ENCODE measurements at regions not wholly inside any gene's neighbourhood (a gene's known extent, or its start where the extent isn't known, plus 50 kb on each side); places are given as distances from the start of the nearest gene placed in this dataset.

DNA sequence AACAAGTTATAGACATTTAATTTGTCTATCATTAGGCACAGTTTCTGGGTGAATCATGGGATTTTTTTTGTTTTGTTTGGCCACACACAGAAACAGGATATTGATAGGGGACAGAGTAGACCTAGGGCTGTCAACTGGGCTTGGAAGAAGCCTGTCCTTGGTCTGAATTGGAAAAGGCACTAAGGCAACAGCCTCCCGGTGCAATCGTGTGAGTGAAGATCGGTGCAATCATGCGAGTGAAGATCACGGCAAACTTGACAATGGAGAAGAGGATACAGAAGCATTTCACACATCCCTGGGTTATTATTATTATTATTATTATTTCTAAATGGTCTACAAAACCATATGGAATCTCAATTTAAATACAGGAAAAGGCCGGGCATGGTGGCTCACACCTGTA lies 94.5 kb downstream of the ACKR3 start:
- H3K23ac ChIP-seq (ENCODE audit: insufficient read length), result no peak overlapping the region
- H2BK15ac ChIP-seq (ENCODE audit: low read length), result no peak overlapping the region
- ChIA-PET POLR2A (ENCODE audit: partially characterized antibody) (no interaction called here), CTCF (ENCODE audit: partially characterized antibody) (no interaction called here)
- WGBS, 2 experiments (ENCODE audit: extremely low coverage in 1 of 2, insufficient coverage in 1 of 2, insufficient read length in 1 of 2, insufficient replicate concordance in 2 of 2, low coverage in 1 of 2, low lambda C conversion rate in 2 of 2, missing lambda C conversion rate in 1 of 2), result 94% methylated on average over 6 of the region's 6 CpGs; no CpG with 5 or more reads in 1 of the 2 experiments
- no peaks in the 10 kb centered on the region for H3K79me2 ChIP-seq (ENCODE audit: control insufficient read depth in 1 of 2, insufficient read depth in 2 of 2, low read length in 2 of 2)
- DNase-seq (ENCODE audit: low read depth in 1 of 2, low spot score in 2 of 2) (no peak), FAIRE-seq (no peak)
- no peak overlapping the region for H2BK12ac ChIP-seq (ENCODE audit: low read depth, low read length)
- H3K79me1 ChIP-seq (ENCODE audit: low read depth, low read length), result no peaks in the 10 kb centered on the region
- H2AK5ac ChIP-seq (ENCODE audit: low read depth, low read length), result no peak overlapping the region
- no peak overlapping the region for H4K91ac ChIP-seq (replicated peaks; ENCODE audit: insufficient read length, low read length)
- no peak overlapping the region for H3K4ac ChIP-seq (replicated peaks; ENCODE audit: insufficient read length, low read depth, low read length)
- no peak overlapping the region for H2AFZ ChIP-seq (ENCODE audit: low read length)
- no peaks in the 10 kb centered on the region for H3K23me2 ChIP-seq (ENCODE audit: low read depth, low read length)
- no peak overlapping the region for H4K8ac ChIP-seq (ENCODE audit: extremely low read depth, insufficient read depth, low read length)
- H3K27ac ChIP-seq (ENCODE audit: low read depth, low read length), result no peak overlapping the region
- H3K4me3 ChIP-seq (ENCODE audit: extremely low read depth in 1 of 4, insufficient read depth in 2 of 4, low read depth in 3 of 4, low read length in 4 of 4), result no peak overlapping the region
- H4K20me1 ChIP-seq (replicated peaks in 1 of 2; ENCODE audit: control insufficient read depth in 1 of 2, insufficient read depth in 2 of 2, low read length in 2 of 2), result no peaks in the 10 kb centered on the region
- no peak overlapping the region for H3K14ac ChIP-seq (ENCODE audit: insufficient read length)
- H3K18ac ChIP-seq (ENCODE audit: extremely low read depth, low read length), result no peak overlapping the region
- no peak overlapping the region for H3K9ac ChIP-seq (replicated peaks in 1 of 4; ENCODE audit: extremely low read depth in 1 of 4, low read depth in 3 of 4, low read length in 3 of 4)
- no peak overlapping the region for H2BK120ac ChIP-seq (replicated peaks; ENCODE audit: low read depth, low read length)
- H2BK20ac ChIP-seq (ENCODE audit: low read length), result no peak overlapping the region
- H3K27me3 ChIP-seq (replicated peaks in 1 of 4; ENCODE audit: control insufficient read depth in 3 of 4, extremely low read depth in 1 of 4, insufficient read depth in 3 of 4, low read length in 3 of 4), result no peaks in the 10 kb centered on the region
- H3K9me3 ChIP-seq (ENCODE audit: insufficient read depth in 2 of 2, low read depth in 1 of 2, low read length in 1 of 2), result peaks cover 7 to 8% of the 10 kb centered on the region in 2 experiments; a peak in 2 of 4 replicates
- H3K56ac ChIP-seq (replicated peaks; ENCODE audit: insufficient read length, low read depth, low read length), result no peak overlapping the region
- no peak overlapping the region for H2BK5ac ChIP-seq (ENCODE audit: low read depth, low read length)
- no peak overlapping the region for H4K5ac ChIP-seq (ENCODE audit: insufficient read length, low read depth, low read length)
- no peak overlapping the region for H3K4me2 ChIP-seq (ENCODE audit: insufficient read depth in 1 of 2, low read depth in 2 of 2, low read length in 2 of 2)
- peaks cover 6 to 11% (median 10%) of the 10 kb centered on the region in 4 experiments; a peak in 6 of 7 replicates for H3K4me1 ChIP-seq (replicated peaks in 1 of 4; ENCODE audit: control insufficient read depth in 3 of 4, insufficient read depth in 4 of 4, low read length in 3 of 4)
- no peaks in the 10 kb centered on the region for H3K36me3 ChIP-seq (ENCODE audit: control insufficient read depth in 2 of 4, insufficient read depth in 4 of 4, low read length in 3 of 4)
- TF ChIP-seq SRF (IDR thresholded peaks at IDR 0.05; ENCODE audit: low read depth, low read length), result no peak
- TF ChIP-seq, protein P1, sequence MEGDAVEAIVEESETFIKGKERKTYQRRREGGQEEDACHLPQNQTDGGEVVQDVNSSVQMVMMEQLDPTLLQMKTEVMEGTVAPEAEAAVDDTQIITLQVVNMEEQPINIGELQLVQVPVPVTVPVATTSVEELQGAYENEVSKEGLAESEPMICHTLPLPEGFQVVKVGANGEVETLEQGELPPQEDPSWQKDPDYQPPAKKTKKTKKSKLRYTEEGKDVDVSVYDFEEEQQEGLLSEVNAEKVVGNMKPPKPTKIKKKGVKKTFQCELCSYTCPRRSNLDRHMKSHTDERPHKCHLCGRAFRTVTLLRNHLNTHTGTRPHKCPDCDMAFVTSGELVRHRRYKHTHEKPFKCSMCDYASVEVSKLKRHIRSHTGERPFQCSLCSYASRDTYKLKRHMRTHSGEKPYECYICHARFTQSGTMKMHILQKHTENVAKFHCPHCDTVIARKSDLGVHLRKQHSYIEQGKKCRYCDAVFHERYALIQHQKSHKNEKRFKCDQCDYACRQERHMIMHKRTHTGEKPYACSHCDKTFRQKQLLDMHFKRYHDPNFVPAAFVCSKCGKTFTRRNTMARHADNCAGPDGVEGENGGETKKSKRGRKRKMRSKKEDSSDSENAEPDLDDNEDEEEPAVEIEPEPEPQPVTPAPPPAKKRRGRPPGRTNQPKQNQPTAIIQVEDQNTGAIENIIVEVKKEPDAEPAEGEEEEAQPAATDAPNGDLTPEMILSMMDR (IDR thresholded peaks at IDR 0.05; ENCODE audit: control extremely low read depth in 1 of 3, insufficient read depth in 1 of 3, low read depth in 1 of 3, low read length in 3 of 3), result no peak
- TF ChIP-seq TEAD4 (IDR thresholded peaks at IDR 0.05; ENCODE audit: low read depth, low read length), result no peak
- no peak for TF ChIP-seq SP1 (IDR thresholded peaks at IDR 0.05; ENCODE audit: low read depth, low read length)
- no peak for TF ChIP-seq SP4 (IDR thresholded peaks at IDR 0.05; ENCODE audit: low read length)
- no peak for TF ChIP-seq KDM1A (IDR thresholded peaks at IDR 0.05; ENCODE audit: borderline replicate concordance, low read length)
- no peak for TF ChIP-seq SAP30 (IDR thresholded peaks at IDR 0.05; ENCODE audit: insufficient read depth, insufficient replicate concordance, low read length)
- TF ChIP-seq CBX8 (IDR thresholded peaks at IDR 0.05; ENCODE audit: borderline replicate concordance, low read depth, low read length), result no peak
- no peak for TF ChIP-seq EZH2 (IDR thresholded peaks at IDR 0.05; ENCODE audit: low read depth, low read length, severe bottlenecking)
- TF ChIP-seq, protein P2, sequence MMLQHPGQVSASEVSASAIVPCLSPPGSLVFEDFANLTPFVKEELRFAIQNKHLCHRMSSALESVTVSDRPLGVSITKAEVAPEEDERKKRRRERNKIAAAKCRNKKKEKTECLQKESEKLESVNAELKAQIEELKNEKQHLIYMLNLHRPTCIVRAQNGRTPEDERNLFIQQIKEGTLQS (IDR thresholded peaks at IDR 0.05; ENCODE audit: insufficient read depth, low read depth, low read length), result no peak
- TF ChIP-seq, protein P3, sequence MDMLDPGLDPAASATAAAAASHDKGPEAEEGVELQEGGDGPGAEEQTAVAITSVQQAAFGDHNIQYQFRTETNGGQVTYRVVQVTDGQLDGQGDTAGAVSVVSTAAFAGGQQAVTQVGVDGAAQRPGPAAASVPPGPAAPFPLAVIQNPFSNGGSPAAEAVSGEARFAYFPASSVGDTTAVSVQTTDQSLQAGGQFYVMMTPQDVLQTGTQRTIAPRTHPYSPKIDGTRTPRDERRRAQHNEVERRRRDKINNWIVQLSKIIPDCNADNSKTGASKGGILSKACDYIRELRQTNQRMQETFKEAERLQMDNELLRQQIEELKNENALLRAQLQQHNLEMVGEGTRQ (IDR thresholded peaks at IDR 0.05; ENCODE audit: low read length), result no peak

Data from H1 (cell line).